Loucy (cell line): ENCODE measurements at regions not wholly inside any gene's neighbourhood (a gene's known extent, or its start where the extent isn't known, plus 50 kb on each side); places are given as distances from the start of the nearest gene placed in this dataset.
A peak's percentile ranks its signal among the peaks of the same experiment; 100 is the strongest.

Source experiments
- H2AFZ ChIP-seq: fragments of 200-600 bp; sonication (generic); 2 replicates; pipeline ENCODE4 v1.6.0; 2016; ENCODE audit warnings: antibody characterized with exemption, mild to moderate bottlenecking, low read length, moderate library complexity
- H3F3A ChIP-seq: fragments of 200-600 bp; 2 replicates; pipeline ENCODE4 v1.6.0; 2016; ENCODE audit warnings: antibody characterized with exemption, low read depth, mild to moderate bottlenecking
- H3K27me3 ChIP-seq: fragments of 200-600 bp; sonication (generic); 2 replicates; pipeline ENCODE4 v1.6.1; 2014; ENCODE audit warnings: low read length, mild to moderate bottlenecking; ENCODE audit not compliant: insufficient read depth, poor library complexity, severe bottlenecking
- H3K36me3 ChIP-seq: fragments of 200-600 bp; sonication (generic); 2 replicates; pipeline ENCODE4 v1.6.1; 2016; ENCODE audit warnings: low read length; ENCODE audit not compliant: insufficient read depth
- H3K4me1 ChIP-seq: fragments of 200-600 bp; sonication (generic); 2 replicates; pipeline ENCODE4 v1.5.1; 2014; ENCODE audit warnings: low read length, mild to moderate bottlenecking; ENCODE audit not compliant: insufficient read depth, poor library complexity, severe bottlenecking
- H3K4me2 ChIP-seq: fragments of 200-600 bp; sonication (generic); 2 replicates; pipeline ENCODE4 v1.6.0; 2014; ENCODE audit warnings: antibody characterized with exemption, low read length, low read depth, mild to moderate bottlenecking; ENCODE audit not compliant: poor library complexity, severe bottlenecking
- H3K4me3 ChIP-seq: fragments of 200-600 bp; sonication (generic); 2 replicates; pipeline ENCODE4 v1.5.1; 2014; ENCODE audit warnings: low read length, mild to moderate bottlenecking, mixed read lengths; ENCODE audit not compliant: poor library complexity, severe bottlenecking
- H3K79me2 ChIP-seq: fragments of 200-600 bp; sonication (generic); 2 replicates; pipeline ENCODE4 v1.6.1; 2014; ENCODE audit warnings: low read length; ENCODE audit not compliant: insufficient read depth
- H3K9ac ChIP-seq: fragments of 200-600 bp; sonication (generic); 2 replicates; pipeline ENCODE4 v1.6.0; 2014; ENCODE audit warnings: mild to moderate bottlenecking, low read depth, low read length, moderate library complexity; ENCODE audit not compliant: poor library complexity, severe bottlenecking
- H3K9me2 ChIP-seq: fragments of 200-600 bp; sonication (generic); replicated peaks from 2 replicates; pipeline ENCODE4 v1.6.1; 2016; ENCODE audit warnings: low read depth, low read length, mixed read lengths
- H3K9me3 ChIP-seq: fragments of 200-600 bp; sonication (generic); 2 replicates; pipeline ENCODE4 v1.6.1; 2014; ENCODE audit warnings: mild to moderate bottlenecking, antibody characterized with exemption, low read length, low read depth; ENCODE audit not compliant: insufficient read depth
- H4K20me1 ChIP-seq: fragments of 200-600 bp; sonication (generic); 2 replicates; pipeline ENCODE4 v1.6.0; 2014; ENCODE audit warnings: antibody characterized with exemption, low read length, mild to moderate bottlenecking; ENCODE audit not compliant: insufficient read depth, poor library complexity, severe bottlenecking
- CTCF ChIP-seq: fragments of 200-600 bp; sonication (generic); conservative IDR thresholded peaks from 2 replicates; pipeline ENCODE4 v1.5.1; 2014; ENCODE audit warnings: mild to moderate bottlenecking, antibody characterized with exemption, low read length
- EZH2phosphoT487 ChIP-seq: fragments of 200-600 bp; IDR thresholded peaks from 2 replicates; pipeline ENCODE4 v1.6.1; 2018; ENCODE audit warnings: antibody characterized with exemption, mild to moderate bottlenecking, moderate library complexity, borderline replicate concordance

DNA sequence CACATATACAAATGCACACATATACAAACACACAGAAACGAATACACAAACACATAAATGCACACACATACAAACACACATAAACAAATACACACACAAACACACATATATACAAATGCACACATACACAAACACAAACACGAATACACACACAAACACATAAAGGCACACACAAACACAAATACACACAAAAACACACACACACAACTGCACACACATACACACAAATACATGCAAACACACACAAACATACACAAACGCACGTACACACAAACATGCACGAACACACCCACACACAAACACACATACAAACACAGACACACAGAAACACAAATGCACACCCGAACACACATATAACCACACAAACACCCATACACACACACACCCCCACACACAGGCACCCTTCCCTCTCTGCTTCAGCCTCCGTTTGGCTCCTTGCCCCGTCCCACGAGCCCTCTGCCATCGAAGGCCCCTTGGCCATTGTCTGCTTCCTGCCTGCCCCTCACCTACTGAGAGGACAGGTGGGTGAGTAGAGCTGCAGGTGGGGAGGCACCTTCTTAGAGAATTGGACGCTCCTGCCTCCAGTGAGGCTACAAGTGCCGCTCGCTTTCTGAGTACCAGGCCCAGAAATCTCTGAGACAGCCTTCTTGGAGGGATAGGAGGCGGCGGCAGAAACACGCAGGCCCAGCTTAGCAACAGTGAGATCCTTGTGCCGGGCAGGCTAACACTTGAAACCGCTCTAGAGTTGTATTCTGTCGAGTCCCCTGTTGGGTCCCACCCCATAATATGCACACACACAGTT is 331.2 kb downstream of the FOXL1 start:
- no peaks in the 10 kb centered on the region for H3K36me3 ChIP-seq
- TF ChIP-seq CTCF, result no peak
- no peak for TF ChIP-seq EZH2phosphoT487
- peak overlapping the region; percentile 74 for H3K4me3 ChIP-seq
- peaks cover 4% of the 10 kb centered on the region; the same call in 1 of the 2 replicates for H3K79me2 ChIP-seq
- no peaks in the 10 kb centered on the region for H3K27me3 ChIP-seq
- H3K4me1 ChIP-seq, result peaks cover 41% of the 10 kb centered on the region
- peak overlapping the region; percentile 86 for H3K4me2 ChIP-seq
- peak overlapping the region; percentile 71 for H3K9ac ChIP-seq
- H3K9me2 ChIP-seq, result no peaks in the 10 kb centered on the region
- peak overlapping the region; percentile 28; the same call in 1 of the 2 replicates for H2AFZ ChIP-seq
- H3F3A ChIP-seq, result peaks cover 3% of the 10 kb centered on the region; the same call in 1 of the 2 replicates
- no peaks in the 10 kb centered on the region for H3K9me3 ChIP-seq
- H4K20me1 ChIP-seq, result no peaks in the 10 kb centered on the region

- Histone ChIP-seq H3K36me3 (no peaks in the 10 kb centered on the region), H3K27me3 (no peaks in the 10 kb centered on the region), H3K4me1 (peaks cover 41% of the 10 kb centered on the region), H3K9me3 (no peaks in the 10 kb centered on the region), H3K79me2 (peaks cover 4% of the 10 kb centered on the region; the same call in 1 of the 2 replicates), H3K9ac (peak overlapping the region; percentile 71), H3F3A (peaks cover 3% of the 10 kb centered on the region; the same call in 1 of the 2 replicates), H4K20me1 (no peaks in the 10 kb centered on the region), H2AFZ (peak overlapping the region; percentile 28; the same call in 1 of the 2 replicates), H3K4me3 (peak overlapping the region; percentile 74), H3K9me2 (no peaks in the 10 kb centered on the region), H3K4me2 (peak overlapping the region; percentile 86)
- TF ChIP-seq EZH2phosphoT487, result peak; percentile 85
- TF ChIP-seq CTCF, result no peak
These were observed 331.9 kb downstream of the FOXL1 start for GRCh38 chr16:86910161-86910769.

DNA sequence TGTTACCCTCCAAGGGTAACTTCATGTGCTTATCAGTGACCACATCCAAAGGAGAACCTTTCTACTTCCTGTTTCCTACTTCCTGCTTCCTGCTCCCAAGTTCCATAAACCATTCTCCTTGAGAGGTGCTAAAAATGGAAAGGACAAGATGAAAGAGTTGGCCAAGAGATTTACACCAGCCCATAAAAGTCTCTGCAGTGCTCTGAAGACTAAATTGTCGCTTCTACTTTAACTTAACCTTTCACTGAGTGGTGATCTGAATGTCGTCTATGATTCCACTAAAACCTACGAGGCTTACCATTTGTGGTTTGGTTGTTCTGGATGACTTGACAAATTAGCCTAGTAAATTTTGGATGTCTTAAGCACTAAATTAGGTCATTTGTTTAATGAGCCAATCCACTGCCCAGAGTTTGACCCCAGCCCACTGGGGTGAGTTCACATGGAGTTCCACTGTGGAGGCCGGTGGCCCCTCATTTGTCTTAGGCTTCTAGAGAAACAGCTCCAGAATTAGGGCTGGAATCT is 333.1 kb downstream of the FOXL1 start:
- Histone ChIP-seq H4K20me1 (no peaks in the 10 kb centered on the region), H3K4me1 (peaks cover 41% of the 10 kb centered on the region), H2AFZ (no peak overlapping the region), H3K4me3 (peak overlapping the region; percentile 74), H3K9me2 (no peaks in the 10 kb centered on the region), H3K4me2 (peak overlapping the region; percentile 86), H3K9me3 (no peaks in the 10 kb centered on the region), H3K36me3 (no peaks in the 10 kb centered on the region), H3F3A (peaks cover 3% of the 10 kb centered on the region; the same call in 1 of the 2 replicates), H3K9ac (no peak overlapping the region), H3K79me2 (peaks cover 4% of the 10 kb centered on the region; the same call in 1 of the 2 replicates), H3K27me3 (no peaks in the 10 kb centered on the region)
- TF ChIP-seq EZH2phosphoT487 (no peak), CTCF (no peak)
